ENCODE measurements at regions not wholly inside any gene's neighbourhood (a gene's known extent, or its start where the extent isn't known, plus 50 kb on each side); places are given as distances from the start of the nearest gene placed in this dataset.

GRCh38 chr3:14343338-14344112 is 58.9 kb upstream of the SLC6A6 start:
- Histone ChIP-seq H2AFZ (ENCODE audit: low read depth, low read length) (no peak overlapping the region), H3K36me3 (ENCODE audit: insufficient read depth, low read length) (no peaks in the 10 kb centered on the region), H3K9me3 (ENCODE audit: insufficient read depth, low read length, severe bottlenecking) (no peaks in the 10 kb centered on the region), H3K4me2 (ENCODE audit: insufficient read depth, low read length) (no peak overlapping the region), H4K20me1 (ENCODE audit: insufficient read depth, low read length) (no peaks in the 10 kb centered on the region; the same call in 1 of the 2 replicates), H3K4me3 (ENCODE audit: low read depth in 1 of 2, low read length in 2 of 2) (no peak overlapping the region), H3K27ac (ENCODE audit: low read length) (no peak overlapping the region), H3K4me1 (ENCODE audit: insufficient read depth, low read length) (no peaks in the 10 kb centered on the region), H3K27me3 (ENCODE audit: insufficient read depth, low read length, poor library complexity) (peaks cover 9% of the 10 kb centered on the region), H3K9ac (ENCODE audit: low read depth, low read length) (no peak overlapping the region), H3K79me2 (ENCODE audit: insufficient read depth, low read length) (no peaks in the 10 kb centered on the region)
- no peak for DNase-seq
- TF ChIP-seq CTCF (IDR thresholded peaks at IDR 0.05; ENCODE audit: borderline replicate concordance, extremely low read depth, low read length, poor library complexity, severe bottlenecking): no peak
- no peak for TF ChIP-seq EZH2 (IDR thresholded peaks at IDR 0.05; ENCODE audit: borderline replicate concordance, low read depth, low read length, severe bottlenecking)
- no peak for ATAC-seq (ENCODE audit: insufficient read depth, low read depth)

GRCh38 chr3:14344351-14344750 is 58.1 kb upstream of the SLC6A6 start:
- Histone ChIP-seq H3K4me2 (ENCODE audit: insufficient read depth, low read length) (no peak overlapping the region), H3K27me3 (ENCODE audit: insufficient read depth, low read length, poor library complexity) (peaks cover 11% of the 10 kb centered on the region), H3K27ac (ENCODE audit: low read length) (no peak overlapping the region), H3K79me2 (ENCODE audit: insufficient read depth, low read length) (no peaks in the 10 kb centered on the region), H2AFZ (ENCODE audit: low read depth, low read length) (no peak overlapping the region), H3K9ac (ENCODE audit: low read depth, low read length) (no peak overlapping the region), H3K9me3 (ENCODE audit: insufficient read depth, low read length, severe bottlenecking) (no peaks in the 10 kb centered on the region), H3K36me3 (ENCODE audit: insufficient read depth, low read length) (no peaks in the 10 kb centered on the region), H3K4me3 (ENCODE audit: low read depth in 1 of 2, low read length in 2 of 2) (no peak overlapping the region), H4K20me1 (ENCODE audit: insufficient read depth, low read length) (no peaks in the 10 kb centered on the region; the same call in 1 of the 2 replicates), H3K4me1 (ENCODE audit: insufficient read depth, low read length) (no peaks in the 10 kb centered on the region)
- no peak for ATAC-seq (ENCODE audit: insufficient read depth, low read depth)
- DNase-seq: no peak
- TF ChIP-seq CTCF (IDR thresholded peaks at IDR 0.05; ENCODE audit: borderline replicate concordance, extremely low read depth, low read length, poor library complexity, severe bottlenecking) (no peak), EZH2 (IDR thresholded peaks at IDR 0.05; ENCODE audit: borderline replicate concordance, low read depth, low read length, severe bottlenecking) (no peak)

GRCh38 chr3:14345496-14346150 is 56.8 kb upstream of the SLC6A6 start:
- no peak for DNase-seq
- TF ChIP-seq CTCF (IDR thresholded peaks at IDR 0.05; ENCODE audit: borderline replicate concordance, extremely low read depth, low read length, poor library complexity, severe bottlenecking): no peak
- no peak for ATAC-seq (ENCODE audit: insufficient read depth, low read depth)

More at GRCh38 chr3:14345496-14346150, 56.8 kb upstream of the SLC6A6 start:
- H3K79me2 ChIP-seq (ENCODE audit: insufficient read depth, low read length): no peaks in the 10 kb centered on the region
- H4K20me1 ChIP-seq (ENCODE audit: insufficient read depth, low read length): no peaks in the 10 kb centered on the region; the same call in 1 of the 2 replicates
- H3K9ac ChIP-seq (ENCODE audit: low read depth, low read length): no peak overlapping the region
- H3K36me3 ChIP-seq (ENCODE audit: insufficient read depth, low read length): no peaks in the 10 kb centered on the region
- no peak overlapping the region for H3K27ac ChIP-seq (ENCODE audit: low read length)
- H3K4me2 ChIP-seq (ENCODE audit: insufficient read depth, low read length): no peak overlapping the region
- no peak overlapping the region for H3K4me3 ChIP-seq (ENCODE audit: low read depth in 1 of 2, low read length in 2 of 2)
- H2AFZ ChIP-seq (ENCODE audit: low read depth, low read length): no peak overlapping the region
- peaks cover 16% of the 10 kb centered on the region for H3K27me3 ChIP-seq (ENCODE audit: insufficient read depth, low read length, poor library complexity)
- no peaks in the 10 kb centered on the region for H3K9me3 ChIP-seq (ENCODE audit: insufficient read depth, low read length, severe bottlenecking)
- H3K4me1 ChIP-seq (ENCODE audit: insufficient read depth, low read length): no peaks in the 10 kb centered on the region

All from DND-41 (cell line).